CD14-positive monocyte (primary cell): ENCODE measurements at regions not wholly inside any gene's neighbourhood (a gene's known extent, or its start where the extent isn't known, plus 50 kb on each side); places are given as distances from the start of the nearest gene placed in this dataset.

ENCODE experiments used
- DNase-seq, 3 donors: peaks; one replicate each; pipeline ENCODE4 v3.0.0-alpha.2; 2011 to 2022
- H2AFZ ChIP-seq: 2 replicates; pipeline ENCODE4 v1.6.0; 2012; ENCODE audit warnings: mild to moderate bottlenecking, low read depth, low read length, inconsistent platforms; ENCODE audit not compliant: insufficient read depth, poor library complexity, severe bottlenecking
- H3K27ac ChIP-seq, 2 donors: 1 replicate in 1 of 2; 2 replicates in 1 of 2; pipeline ENCODE4 v1.5.1; 2012 to 2013; ENCODE audit warnings: low read length in 2 of 2, control low read depth in 1 of 2, inconsistent platforms in 1 of 2, low read depth in 1 of 2, mild to moderate bottlenecking in 1 of 2
- H3K27me3 ChIP-seq, 2 donors: one replicate each; pipeline versions ENCODE4 v1.6.0 to v1.6.1; 2011 to 2013; ENCODE audit warnings: low read length in 2 of 2; ENCODE audit not compliant: control insufficient read depth in 2 of 2, insufficient read depth in 2 of 2
- H3K36me3 ChIP-seq, 2 donors: replicated peaks in 1 of 2; 1 replicate in 1 of 2; 2 replicates in 1 of 2; pipeline versions ENCODE4 v1.5.1 to v1.6.1; 2012 to 2013; ENCODE audit warnings: low read length in 2 of 2, control low read depth in 1 of 2, inconsistent platforms in 1 of 2, mild to moderate bottlenecking in 1 of 2; ENCODE audit not compliant: insufficient read depth in 2 of 2, control insufficient read depth in 1 of 2
- H3K4me1 ChIP-seq, 2 donors: 1 replicate in 1 of 2; 2 replicates in 1 of 2; pipeline versions ENCODE4 v1.5.1 to v1.6.1; 2012 to 2013; ENCODE audit warnings: low read length in 2 of 2, control low read depth in 1 of 2, inconsistent platforms in 1 of 2, mild to moderate bottlenecking in 1 of 2, moderate library complexity in 1 of 2; ENCODE audit not compliant: insufficient read depth in 2 of 2, control insufficient read depth in 1 of 2
- H3K4me2 ChIP-seq: replicated peaks from 2 replicates; pipeline ENCODE3; 2012; ENCODE audit warnings: low read length, moderate library complexity, mild to moderate bottlenecking; ENCODE audit not compliant: poor library complexity, severe bottlenecking; ENCODE audit errors: extremely low read depth
- H3K4me3 ChIP-seq, 3 experiments: fragments of 200-600 bp in 1 of 3; sonication (generic) in 1 of 3; replicated peaks in 1 of 3; 1 replicate in 2 of 3; 2 replicates in 1 of 3; pipeline ENCODE4 v1.5.1; 2011 to 2013; ENCODE audit warnings: low read length in 3 of 3, mild to moderate bottlenecking in 3 of 3, control low read depth in 2 of 3, low read depth in 2 of 3, inconsistent platforms in 1 of 3, moderate library complexity in 1 of 3
- H3K79me2 ChIP-seq: 2 replicates; pipeline ENCODE4 v1.6.0; 2012; ENCODE audit warnings: mild to moderate bottlenecking, control low read depth, inconsistent platforms, low read length, moderate library complexity; ENCODE audit not compliant: insufficient read depth
- H3K9ac ChIP-seq: 2 replicates; pipeline ENCODE4 v1.6.0; 2017; ENCODE audit warnings: low read length, mild to moderate bottlenecking; ENCODE audit not compliant: insufficient read depth, poor library complexity, severe bottlenecking
- H3K9me3 ChIP-seq, 2 donors: replicated peaks in 1 of 2; 1 replicate in 1 of 2; 2 replicates in 1 of 2; pipeline versions ENCODE4 v1.5.1 to v1.6.1; 2012 to 2013; ENCODE audit warnings: low read length in 2 of 2, control low read depth in 1 of 2; ENCODE audit not compliant: control insufficient read depth in 1 of 2, insufficient read depth in 1 of 2
- H4K20me1 ChIP-seq: 2 replicates; pipeline ENCODE4 v1.6.0; 2012; ENCODE audit warnings: mild to moderate bottlenecking, low read length, control low read depth, moderate library complexity; ENCODE audit not compliant: insufficient read depth
- H3K27ac Mint-ChIP-seq, 7 donors: one replicate each; pipeline ENCODE4 v1.8.0; 2020; ENCODE audit warnings: mild to moderate bottlenecking in 7 of 7, mixed read lengths in 7 of 7, moderate library complexity in 6 of 7, inconsistent platforms in 2 of 7
- H3K27me3 Mint-ChIP-seq, 3 donors: one replicate each; pipeline ENCODE4 v1.8.0; 2021 to 2022; ENCODE audit warnings: low read depth in 3 of 3, mild to moderate bottlenecking in 3 of 3, mixed read lengths in 3 of 3, moderate library complexity in 3 of 3, inconsistent platforms in 1 of 3
- H3K36me3 Mint-ChIP-seq, 2 donors: one replicate each; pipeline ENCODE4 v1.8.0; 2020; ENCODE audit warnings: mixed read lengths in 2 of 2, inconsistent platforms in 1 of 2, mild to moderate bottlenecking in 1 of 2
- H3K4me1 Mint-ChIP-seq: one replicate; pipeline ENCODE4 v1.8.0; 2020; ENCODE audit warnings: mild to moderate bottlenecking, mixed read lengths
- H3K4me3 Mint-ChIP-seq, 2 donors: one replicate each; pipeline ENCODE4 v1.8.0; 2020; ENCODE audit warnings: mild to moderate bottlenecking in 2 of 2, mixed read lengths in 2 of 2, moderate library complexity in 1 of 2
- H3K9me3 Mint-ChIP-seq, 7 donors: one replicate each; pipeline ENCODE4 v1.8.0; 2020 to 2022; ENCODE audit warnings: mixed read lengths in 7 of 7, mild to moderate bottlenecking in 6 of 7, moderate library complexity in 6 of 7, inconsistent platforms in 2 of 7
- WGBS: methylation state at CpG from one replicate; pipeline ENCODE4 v1.1.5; 2013; ENCODE audit warnings: missing lambda C conversion rate; ENCODE audit not compliant: insufficient coverage; 5-methylcytosine and 5-hydroxymethylcytosine counted together
- intact Hi-C, 2 donors: fragments of 100-400 bp; cut with micrococcal nuclease; formaldehyde crosslinking; loops; one replicate each; pipeline versions ENCODE4 v1.15.0 to v1.15.1; 2023
- TF ChIP-seq, protein P1 (sequence below): fragments of 200-600 bp; IDR thresholded peaks from one replicate; pipeline ENCODE4 v1.8.0; 2022; ENCODE audit warnings: antibody characterized with exemption, mild to moderate bottlenecking

DNA sequence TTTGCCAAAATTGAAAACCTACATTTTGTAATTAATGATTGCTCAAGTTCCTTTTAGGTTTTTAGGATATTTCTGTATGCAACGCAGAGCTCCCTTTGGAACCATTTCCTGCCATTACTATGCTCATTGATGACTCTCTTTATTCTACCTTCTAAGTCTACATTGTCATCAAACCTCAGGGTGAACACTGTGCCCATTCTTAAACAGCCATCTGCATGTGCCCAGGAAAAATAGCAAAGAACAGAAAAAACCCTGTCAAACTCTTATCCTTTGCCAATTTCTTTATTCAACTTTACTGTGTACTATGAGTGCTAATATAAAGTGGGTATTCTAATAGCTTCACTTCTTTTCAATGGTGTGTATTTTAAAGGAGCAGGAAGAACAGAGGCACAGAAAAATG is 1455.9 kb downstream of the ADGRL3 start:
- Mint-ChIP-seq H3K36me3 (no peaks in the 10 kb centered on the region), H3K4me1 (no peaks in the 10 kb centered on the region), H3K9me3 (peaks cover 0 to 3% (median 0%) of the 10 kb centered on the region in 7 donors), H3K27me3 (peaks cover 0 to 1% (median 0%) of the 10 kb centered on the region in 3 donors), H3K27ac (no peak overlapping the region), H3K4me3 (no peak overlapping the region)
- H3K9ac ChIP-seq, result no peak overlapping the region
- TF ChIP-seq, protein P1, sequence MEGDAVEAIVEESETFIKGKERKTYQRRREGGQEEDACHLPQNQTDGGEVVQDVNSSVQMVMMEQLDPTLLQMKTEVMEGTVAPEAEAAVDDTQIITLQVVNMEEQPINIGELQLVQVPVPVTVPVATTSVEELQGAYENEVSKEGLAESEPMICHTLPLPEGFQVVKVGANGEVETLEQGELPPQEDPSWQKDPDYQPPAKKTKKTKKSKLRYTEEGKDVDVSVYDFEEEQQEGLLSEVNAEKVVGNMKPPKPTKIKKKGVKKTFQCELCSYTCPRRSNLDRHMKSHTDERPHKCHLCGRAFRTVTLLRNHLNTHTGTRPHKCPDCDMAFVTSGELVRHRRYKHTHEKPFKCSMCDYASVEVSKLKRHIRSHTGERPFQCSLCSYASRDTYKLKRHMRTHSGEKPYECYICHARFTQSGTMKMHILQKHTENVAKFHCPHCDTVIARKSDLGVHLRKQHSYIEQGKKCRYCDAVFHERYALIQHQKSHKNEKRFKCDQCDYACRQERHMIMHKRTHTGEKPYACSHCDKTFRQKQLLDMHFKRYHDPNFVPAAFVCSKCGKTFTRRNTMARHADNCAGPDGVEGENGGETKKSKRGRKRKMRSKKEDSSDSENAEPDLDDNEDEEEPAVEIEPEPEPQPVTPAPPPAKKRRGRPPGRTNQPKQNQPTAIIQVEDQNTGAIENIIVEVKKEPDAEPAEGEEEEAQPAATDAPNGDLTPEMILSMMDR, result no peak
- H3K4me1 ChIP-seq, result no peaks in the 10 kb centered on the region
- intact Hi-C loops, result no loop called here
- no peaks in the 10 kb centered on the region for H4K20me1 ChIP-seq
- no peaks in the 10 kb centered on the region for H3K79me2 ChIP-seq
- no peaks in the 10 kb centered on the region for H3K27me3 ChIP-seq
- no peak overlapping the region for H3K4me3 ChIP-seq
- no peak for DNase-seq
- no peak overlapping the region for H2AFZ ChIP-seq
- H3K9me3 ChIP-seq, result no peaks in the 10 kb centered on the region
- no peak overlapping the region for H3K27ac ChIP-seq
- no CpG with 5 or more reads among the region's 1 CpG for WGBS
- H3K4me2 ChIP-seq, result no peak overlapping the region
- H3K36me3 ChIP-seq, result no peaks in the 10 kb centered on the region

DNA sequence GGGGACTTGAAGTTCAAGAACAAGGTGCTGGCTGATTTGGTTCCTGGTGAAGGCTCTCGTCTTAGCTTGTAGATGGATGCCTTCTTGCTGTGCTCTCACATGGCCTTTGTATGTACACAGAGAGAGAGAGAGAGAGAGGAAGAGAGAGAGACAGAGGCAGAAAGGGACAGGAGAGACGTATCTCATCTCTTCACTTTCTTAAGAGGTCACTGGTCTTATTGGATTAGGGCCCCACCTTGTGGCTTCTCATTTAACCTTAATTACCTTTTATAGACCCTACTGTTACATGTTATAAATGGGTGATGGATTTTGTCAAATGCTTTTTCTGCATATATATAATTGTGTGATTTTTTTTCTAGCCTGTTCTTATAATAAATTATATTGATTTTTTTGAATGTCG is 1444.2 kb downstream of the ADGRL3 start:
- H3K27me3 ChIP-seq, result no peaks in the 10 kb centered on the region
- no peak overlapping the region for H3K4me3 ChIP-seq
- H3K27ac ChIP-seq, result no peak overlapping the region
- Mint-ChIP-seq H3K4me1 (no peaks in the 10 kb centered on the region), H3K27ac (no peak overlapping the region), H3K27me3 (no peaks in the 10 kb centered on the region), H3K9me3 (no peaks in the 10 kb centered on the region), H3K4me3 (no peak overlapping the region), H3K36me3 (no peaks in the 10 kb centered on the region)
- TF ChIP-seq, protein P1, result no peak
- no peak overlapping the region for H3K9ac ChIP-seq
- no peak for DNase-seq
- H3K4me2 ChIP-seq, result no peak overlapping the region
- WGBS, result 50% methylated on average over 1 of the region's 3 CpGs
- no peaks in the 10 kb centered on the region for H3K4me1 ChIP-seq
- H4K20me1 ChIP-seq, result no peaks in the 10 kb centered on the region
- no peaks in the 10 kb centered on the region for H3K36me3 ChIP-seq
- H3K9me3 ChIP-seq, result no peaks in the 10 kb centered on the region
- no peak overlapping the region for H2AFZ ChIP-seq
- intact Hi-C loops, result no loop called here
- no peaks in the 10 kb centered on the region for H3K79me2 ChIP-seq
